GM21825 (cell line): ENCODE measurements at regions not wholly inside any gene's neighbourhood (a gene's known extent, or its start where the extent isn't known, plus 50 kb on each side); places are given as distances from the start of the nearest gene placed in this dataset.
"Not testable (repeated sequence)": the region's sequence is repeated elsewhere in the genome, so short reads cannot be mapped to it uniquely, and the experiment has no call there.

ENCODE experiments used
- ATAC-seq: cut with Tn5 transposase; IDR thresholded peaks from one replicate; pipeline ENCODE4 v1.9.1; 2021; ENCODE audit warnings: mild to moderate bottlenecking, moderate library complexity; ENCODE audit not compliant: unreplicated experiment

- no peak for ATAC-seq
Measured at GRCh38 chr1:181319907-181320306, 163.4 kb upstream of the CACNA1E start.

DNA sequence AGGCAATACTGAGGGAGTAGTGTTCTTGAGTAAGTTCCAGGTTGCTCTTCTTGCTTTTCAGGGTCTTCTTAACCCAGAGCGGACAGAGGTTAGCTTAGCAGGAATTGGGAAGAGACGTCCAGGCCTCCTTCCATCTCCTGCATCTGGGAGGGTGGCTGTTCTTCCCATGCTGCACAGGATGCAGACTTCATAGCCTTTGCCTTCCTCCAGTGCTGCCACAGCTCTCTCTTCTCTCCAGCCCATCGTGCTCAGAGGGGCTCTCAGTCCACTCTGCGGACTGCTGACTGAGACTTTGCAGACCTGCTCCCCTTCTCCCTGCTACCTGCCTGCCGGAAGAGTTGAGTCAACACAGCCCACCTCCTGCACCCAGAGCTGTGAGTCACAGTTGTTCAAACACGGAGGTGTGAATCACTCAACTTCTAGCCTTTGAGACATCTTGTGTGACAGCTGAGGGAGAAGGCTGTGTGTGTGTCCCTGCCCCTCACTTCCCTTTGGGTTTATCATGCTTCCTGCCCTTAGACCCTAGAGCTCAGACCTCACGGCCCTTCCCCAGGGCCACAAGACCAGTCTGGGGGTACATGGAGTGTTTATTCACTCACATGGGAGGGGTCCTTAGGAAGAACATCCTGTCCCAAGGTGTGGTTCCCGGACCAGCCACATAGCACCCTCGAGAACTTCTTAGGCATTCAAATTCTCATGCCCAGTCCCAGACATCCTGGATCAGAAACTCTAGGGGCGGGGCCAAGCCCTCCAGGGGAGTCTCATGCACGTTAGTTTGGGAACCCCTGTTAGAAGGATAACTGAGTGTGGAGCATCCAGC, 158.3 kb upstream of the CACNA1E start:
- ATAC-seq: no peak

GRCh38 chr1:181325765-181326164, 157.6 kb upstream of the CACNA1E start:
- ATAC-seq: not testable (repeated sequence)

DNA sequence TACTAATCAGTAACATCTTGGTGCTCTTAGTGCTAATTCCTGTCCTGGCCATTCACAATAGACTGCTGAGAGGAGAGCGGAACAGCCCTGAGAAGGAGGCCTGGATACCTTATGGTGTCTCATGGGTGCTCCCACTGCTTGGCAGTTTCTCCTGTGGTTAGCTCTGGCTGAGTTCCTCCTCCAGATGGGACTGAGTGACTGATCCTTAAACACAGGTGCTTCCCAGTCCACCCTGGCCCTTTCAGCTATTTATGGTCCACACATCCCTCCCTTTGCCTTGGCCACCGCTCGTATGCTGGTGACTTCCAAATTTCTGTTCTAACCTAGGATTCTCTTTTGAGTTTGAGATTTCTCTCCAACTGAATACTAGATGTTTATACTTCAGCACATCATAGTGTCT, 157.0 kb upstream of the CACNA1E start:
- no peak for ATAC-seq

DNA sequence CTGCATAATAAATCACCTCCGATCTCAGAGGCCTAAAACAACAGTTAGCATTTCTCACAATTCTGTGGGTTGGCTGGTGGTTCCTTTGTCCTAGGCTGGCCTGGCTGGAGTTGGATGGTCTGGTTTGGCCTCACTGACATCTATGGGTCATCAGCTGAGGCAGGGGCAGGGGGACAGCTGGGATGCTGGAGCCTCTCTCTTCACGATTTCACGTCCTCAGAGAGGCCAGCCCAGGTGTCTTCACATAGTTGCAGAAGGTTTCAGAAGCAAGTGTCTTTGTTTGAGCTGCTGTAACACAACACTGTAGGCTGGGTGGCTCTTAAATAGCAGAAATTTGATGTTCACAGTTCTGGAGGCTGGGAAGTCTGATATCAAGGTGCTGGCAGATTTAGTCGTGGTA, 155.5 kb upstream of the CACNA1E start:
- ATAC-seq: no peak

DNA sequence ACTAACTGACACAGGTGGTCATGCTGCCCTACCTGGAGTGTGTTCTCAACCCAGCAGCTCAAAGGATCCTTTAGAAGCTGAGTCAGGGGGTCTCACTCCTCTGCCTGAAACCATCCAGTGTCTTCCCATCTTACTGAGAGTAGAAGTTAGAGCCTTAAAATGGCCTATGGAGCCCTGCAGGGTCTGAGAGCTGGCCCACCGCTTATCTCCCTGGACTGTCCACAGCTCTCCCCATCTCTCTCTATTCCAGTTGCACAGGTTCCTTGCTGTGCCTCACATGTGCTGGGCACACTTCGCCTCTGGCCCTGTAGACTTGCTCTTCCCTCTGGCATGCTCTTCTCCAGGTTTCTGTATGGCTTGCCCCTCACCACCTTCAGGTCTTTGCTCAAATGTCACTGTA, 148.6 kb upstream of the CACNA1E start:
- ATAC-seq: no peak

- no peak for ATAC-seq
Measured at GRCh38 chr1:181335631-181336030, 147.7 kb upstream of the CACNA1E start.

- no peak for ATAC-seq
Measured at GRCh38 chr1:181341026-181341632, 142.2 kb upstream of the CACNA1E start.

DNA sequence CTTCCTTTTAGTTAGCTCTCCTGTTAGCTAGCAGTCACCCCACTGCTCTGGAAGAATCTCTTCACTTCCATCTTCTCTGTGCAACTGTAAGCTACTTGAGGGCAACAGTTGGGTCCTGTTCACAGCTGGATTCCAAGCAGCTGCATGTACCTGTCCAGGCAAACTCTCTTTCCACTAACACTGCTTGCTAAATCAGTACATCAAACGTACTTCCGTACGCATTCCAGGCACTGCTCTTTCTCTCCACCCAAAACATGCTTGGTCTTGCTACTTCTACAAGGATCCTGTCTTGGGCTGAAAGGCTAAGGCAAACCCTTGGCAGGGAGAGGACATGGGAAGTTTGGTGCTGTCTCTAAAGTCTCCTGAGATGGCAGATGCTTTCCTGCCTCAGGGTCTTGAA, 139.2 kb upstream of the CACNA1E start:
- ATAC-seq: no peak

- no peak for ATAC-seq
Measured at GRCh38 chr1:181345146-181345545, 138.2 kb upstream of the CACNA1E start.

DNA sequence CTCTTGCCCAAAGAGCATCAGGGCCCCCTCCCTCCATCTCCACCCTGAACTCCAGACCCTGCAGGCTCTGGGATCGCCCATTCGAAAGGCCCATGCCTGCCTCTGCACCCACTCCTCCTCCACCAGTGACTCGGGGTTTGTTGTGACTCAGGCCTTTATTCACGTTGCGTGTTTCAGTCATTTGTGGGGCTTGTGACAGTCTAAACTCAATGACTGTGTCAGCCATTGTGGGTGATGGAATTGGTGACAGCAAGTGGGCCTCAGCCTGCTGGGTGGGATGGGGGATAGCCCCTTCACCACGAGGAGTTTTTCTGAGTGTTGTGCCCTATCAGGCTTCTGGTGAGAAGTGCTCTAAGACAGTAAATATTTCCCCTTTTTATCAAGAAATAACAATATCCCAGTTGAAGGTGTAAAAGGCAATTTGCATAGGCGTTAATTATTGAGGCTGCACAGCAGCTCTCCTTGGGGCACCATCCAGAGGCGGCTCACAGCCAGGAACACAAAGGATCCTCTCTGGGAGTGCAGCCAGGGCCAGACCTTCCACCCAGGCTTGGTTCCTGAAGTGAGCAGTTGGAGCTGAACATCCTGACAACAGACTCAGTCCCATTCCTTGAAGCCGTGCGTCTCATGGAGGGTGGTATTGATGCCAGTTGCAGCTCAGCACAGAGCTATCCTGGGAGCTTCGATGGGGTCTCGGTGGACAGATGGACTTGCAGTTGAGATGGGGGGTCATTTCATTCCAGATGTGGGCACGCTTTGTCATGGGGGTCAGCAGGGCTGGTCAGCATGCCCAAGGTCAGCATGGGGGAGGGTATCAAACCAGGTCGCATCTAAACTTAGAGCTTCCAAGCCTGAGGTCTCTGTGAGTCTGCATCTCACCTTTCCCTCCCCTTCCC, 135.6 kb upstream of the CACNA1E start:
- no peak for ATAC-seq

DNA sequence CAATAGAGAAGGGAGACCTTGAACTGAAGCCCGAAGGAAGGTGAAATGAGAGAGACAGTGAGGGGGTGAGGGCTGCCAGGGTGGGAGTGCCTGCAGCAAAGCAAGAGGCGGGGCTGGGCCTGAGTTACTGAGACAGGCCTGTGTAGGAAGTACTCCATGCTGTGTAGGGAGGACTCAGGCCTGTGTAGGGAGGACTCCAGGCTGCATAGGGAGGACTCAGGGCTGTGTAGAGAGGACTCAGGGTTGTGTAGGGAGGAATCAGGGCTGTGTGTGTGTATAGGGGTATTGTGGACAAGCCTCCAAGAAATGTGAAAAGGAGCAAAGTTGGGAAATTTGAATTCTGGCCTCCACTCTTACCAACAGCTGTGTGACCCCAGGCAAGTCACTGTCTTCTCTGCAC, 133.8 kb upstream of the CACNA1E start:
- no peak for ATAC-seq

- ATAC-seq: no peak
Measured at GRCh38 chr1:181350131-181350530, 133.2 kb upstream of the CACNA1E start.

- no peak for ATAC-seq
Measured at GRCh38 chr1:181351740-181352139, 131.6 kb upstream of the CACNA1E start.

- ATAC-seq: no peak
Measured at GRCh38 chr1:181352695-181353094, 130.6 kb upstream of the CACNA1E start.

- ATAC-seq: no peak
Measured at GRCh38 chr1:181353526-181353925, 129.8 kb upstream of the CACNA1E start.

GRCh38 chr1:181354865-181355264, 128.5 kb upstream of the CACNA1E start:
- ATAC-seq: no peak

GRCh38 chr1:181356505-181357340, 126.6 kb upstream of the CACNA1E start:
- no peak for ATAC-seq

DNA sequence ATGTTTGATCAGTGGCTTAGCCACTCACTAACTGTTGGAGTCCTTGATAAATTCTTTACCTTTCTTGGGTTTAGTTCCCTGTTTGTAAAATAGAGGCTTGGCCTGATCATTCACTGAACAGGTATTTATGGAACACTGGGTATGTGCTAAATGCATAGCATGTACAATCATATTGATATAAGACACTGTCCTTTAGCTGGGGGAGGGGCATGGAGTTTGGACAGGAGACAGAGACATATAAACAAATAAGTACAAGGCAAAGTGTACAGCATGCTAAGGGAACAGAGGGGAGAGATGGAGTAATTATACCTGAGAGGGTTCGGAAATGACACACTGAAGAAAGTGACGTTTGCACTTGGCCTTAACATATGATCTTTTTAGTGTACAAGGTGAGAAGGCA, 124.3 kb upstream of the CACNA1E start:
- ATAC-seq: no peak

DNA sequence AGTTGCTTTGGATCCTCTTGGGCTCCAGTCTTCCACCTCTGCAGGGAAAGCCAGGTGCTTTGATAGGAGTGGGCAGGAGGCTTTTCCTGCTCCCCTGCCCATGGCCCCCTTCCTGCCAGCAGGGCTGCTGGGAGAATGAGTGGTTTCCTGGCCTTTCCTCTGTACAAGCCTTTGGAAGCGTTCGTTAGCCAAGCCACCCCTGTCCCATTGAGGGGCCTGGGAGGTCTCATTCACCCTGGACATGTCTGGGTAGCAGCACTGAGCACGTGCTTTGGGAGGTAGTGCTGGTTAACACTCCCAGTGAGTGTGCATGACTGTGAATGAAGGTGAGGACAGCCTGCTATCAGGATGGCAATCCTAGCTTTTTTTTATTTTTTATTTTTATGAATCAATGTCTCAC, 118.5 kb upstream of the CACNA1E start:
- no peak for ATAC-seq

DNA sequence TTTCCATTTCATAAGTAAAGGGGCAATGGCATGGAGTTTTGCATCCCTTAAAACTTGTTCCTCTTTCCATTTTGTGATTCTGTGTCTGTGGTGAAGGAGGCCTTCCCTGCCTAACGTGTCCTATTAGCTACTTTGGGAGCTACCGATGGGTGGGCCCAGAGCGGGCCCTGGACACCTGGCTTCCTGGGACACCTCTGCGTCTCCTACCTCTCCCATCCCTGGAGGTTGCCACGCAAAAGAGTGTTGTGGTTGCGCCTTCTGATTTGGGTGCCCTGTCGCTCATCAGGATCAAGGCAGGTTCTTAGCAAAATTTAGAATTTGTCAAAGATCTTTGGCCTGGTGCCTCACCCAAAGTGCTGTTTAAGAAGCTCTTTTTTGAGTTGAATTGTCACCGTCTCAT, 116.4 kb upstream of the CACNA1E start:
- no peak for ATAC-seq
